Adrenal gland (tissue), 5 donors: ENCODE measurements at regions not wholly inside any gene's neighbourhood (a gene's known extent, or its start where the extent isn't known, plus 50 kb on each side); places are given as distances from the start of the nearest gene placed in this dataset.

Experiments used
- POLR2A ChIP-seq, 2 donors: fragments of 450-650 bp; IDR thresholded peaks; one replicate each; pipeline ENCODE4 v1.6.1; 2017; ENCODE audit warnings: antibody characterized with exemption in 2 of 2, mild to moderate bottlenecking in 2 of 2, moderate library complexity in 1 of 2
- TF ChIP-seq, protein P1 (sequence below), 6 experiments: fragments of 450-650 bp in 4 of 6; fragments of 200-600 bp in 2 of 6; sonication (generic) in 1 of 6; IDR thresholded peaks; 1 replicate in 5 of 6; 2 replicates in 1 of 6; pipeline versions ENCODE4 v1.5.1 to v1.8.0; 2016 to 2021; ENCODE audit warnings: antibody characterized with exemption in 6 of 6, mild to moderate bottlenecking in 2 of 6, moderate library complexity in 1 of 6
- donor health status: DM: no; HTN: no; CAD: no.

GRCh38 chr10:2915412-2915811 is 151.9 kb upstream of the PFKP start:
- TF ChIP-seq, protein P1, sequence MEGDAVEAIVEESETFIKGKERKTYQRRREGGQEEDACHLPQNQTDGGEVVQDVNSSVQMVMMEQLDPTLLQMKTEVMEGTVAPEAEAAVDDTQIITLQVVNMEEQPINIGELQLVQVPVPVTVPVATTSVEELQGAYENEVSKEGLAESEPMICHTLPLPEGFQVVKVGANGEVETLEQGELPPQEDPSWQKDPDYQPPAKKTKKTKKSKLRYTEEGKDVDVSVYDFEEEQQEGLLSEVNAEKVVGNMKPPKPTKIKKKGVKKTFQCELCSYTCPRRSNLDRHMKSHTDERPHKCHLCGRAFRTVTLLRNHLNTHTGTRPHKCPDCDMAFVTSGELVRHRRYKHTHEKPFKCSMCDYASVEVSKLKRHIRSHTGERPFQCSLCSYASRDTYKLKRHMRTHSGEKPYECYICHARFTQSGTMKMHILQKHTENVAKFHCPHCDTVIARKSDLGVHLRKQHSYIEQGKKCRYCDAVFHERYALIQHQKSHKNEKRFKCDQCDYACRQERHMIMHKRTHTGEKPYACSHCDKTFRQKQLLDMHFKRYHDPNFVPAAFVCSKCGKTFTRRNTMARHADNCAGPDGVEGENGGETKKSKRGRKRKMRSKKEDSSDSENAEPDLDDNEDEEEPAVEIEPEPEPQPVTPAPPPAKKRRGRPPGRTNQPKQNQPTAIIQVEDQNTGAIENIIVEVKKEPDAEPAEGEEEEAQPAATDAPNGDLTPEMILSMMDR (IDR thresholded peaks at IDR 0.05): no peak
- TF ChIP-seq POLR2A (IDR thresholded peaks at IDR 0.05): no peak
